ENCODE measurements at regions not wholly inside any gene's neighbourhood (a gene's known extent, or its start where the extent isn't known, plus 50 kb on each side); places are given as distances from the start of the nearest gene placed in this dataset.
A peak's percentile ranks its signal among the peaks of the same experiment; 100 is the strongest.

DNA sequence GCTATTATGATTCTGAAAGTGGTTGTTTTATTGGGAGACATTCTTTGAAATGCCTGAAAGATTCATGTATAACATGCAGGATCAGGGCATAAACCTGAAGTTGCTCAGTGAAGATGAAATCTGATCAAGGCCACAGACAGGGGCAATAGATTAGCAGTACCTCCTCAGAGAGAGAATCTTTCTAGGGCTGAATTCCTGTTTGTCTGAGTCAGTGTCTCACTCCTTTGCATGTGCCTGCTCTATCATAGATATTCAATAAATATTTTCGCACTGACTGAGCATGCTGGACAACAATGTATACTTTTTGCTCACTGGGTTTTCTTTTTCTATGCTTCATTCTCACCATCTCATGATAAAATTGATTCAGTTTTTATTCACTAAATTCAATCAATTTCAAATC lies 49.8 kb upstream of the PFN2 start:
- DNase-seq: peak; percentile 74
- Histone ChIP-seq H3K9me3 (ENCODE audit: low read length) (no peaks in the 10 kb centered on the region), H3K9ac (ENCODE audit: low read length) (no peak overlapping the region), H3K79me2 (ENCODE audit: low read length) (no peaks in the 10 kb centered on the region), H3K4me1 (ENCODE audit: insufficient read depth, low read length) (peaks cover 19% of the 10 kb centered on the region), H3K4me3 (ENCODE audit: low read length) (no peak overlapping the region), H3K27ac (ENCODE audit: low read length) (no peak overlapping the region), H4K20me1 (ENCODE audit: low read length) (no peaks in the 10 kb centered on the region), H3K4me2 (ENCODE audit: low read length) (peak overlapping the region; percentile 11), H3K36me3 (ENCODE audit: low read depth, low read length) (no peaks in the 10 kb centered on the region), H3K9me2 (replicated peaks; ENCODE audit: low read length) (no peaks in the 10 kb centered on the region), H2AFZ (ENCODE audit: low read length) (no peak overlapping the region), H3K27me3 (ENCODE audit: low read length) (no peaks in the 10 kb centered on the region), H3F3A (ENCODE audit: low read length, unreplicated experiment) (no peaks in the 10 kb centered on the region)
- CTCF ChIA-PET: no interaction called here
- POLR2A ChIA-PET (ENCODE audit: unreplicated experiment): interaction anchor here (0.7 kb wide), 1 partner anchor 27 kb away, joined by 4 read pairs; no protein-coding TSS in a partner anchor
- intact Hi-C loops (cut with micrococcal nuclease): no loop called here
- peak; percentile 95 for ATAC-seq
- no TSS peak for BruUV-seq (replicated peaks)
- TF ChIP-seq, protein P1, sequence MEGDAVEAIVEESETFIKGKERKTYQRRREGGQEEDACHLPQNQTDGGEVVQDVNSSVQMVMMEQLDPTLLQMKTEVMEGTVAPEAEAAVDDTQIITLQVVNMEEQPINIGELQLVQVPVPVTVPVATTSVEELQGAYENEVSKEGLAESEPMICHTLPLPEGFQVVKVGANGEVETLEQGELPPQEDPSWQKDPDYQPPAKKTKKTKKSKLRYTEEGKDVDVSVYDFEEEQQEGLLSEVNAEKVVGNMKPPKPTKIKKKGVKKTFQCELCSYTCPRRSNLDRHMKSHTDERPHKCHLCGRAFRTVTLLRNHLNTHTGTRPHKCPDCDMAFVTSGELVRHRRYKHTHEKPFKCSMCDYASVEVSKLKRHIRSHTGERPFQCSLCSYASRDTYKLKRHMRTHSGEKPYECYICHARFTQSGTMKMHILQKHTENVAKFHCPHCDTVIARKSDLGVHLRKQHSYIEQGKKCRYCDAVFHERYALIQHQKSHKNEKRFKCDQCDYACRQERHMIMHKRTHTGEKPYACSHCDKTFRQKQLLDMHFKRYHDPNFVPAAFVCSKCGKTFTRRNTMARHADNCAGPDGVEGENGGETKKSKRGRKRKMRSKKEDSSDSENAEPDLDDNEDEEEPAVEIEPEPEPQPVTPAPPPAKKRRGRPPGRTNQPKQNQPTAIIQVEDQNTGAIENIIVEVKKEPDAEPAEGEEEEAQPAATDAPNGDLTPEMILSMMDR (conservative IDR thresholded peaks at IDR 0.05; ENCODE audit: low read depth, low read length): no peak
- TF ChIP-seq EZH2 (IDR thresholded peaks at IDR 0.05; ENCODE audit: low read length, unreplicated experiment): no peak
- TF ChIP-seq EZH2phosphoT487 (IDR thresholded peaks at IDR 0.05; ENCODE audit: borderline replicate concordance, low read length): no peak
